GM12878 (cell line): ENCODE measurements at regions not wholly inside any gene's neighbourhood (a gene's known extent, or its start where the extent isn't known, plus 50 kb on each side); places are given as distances from the start of the nearest gene placed in this dataset.

Experiments used
- ATAC-seq: fragments of 200-7000 bp; cut with Tn5 transposase; 3 replicates; pipeline ENCODE4 v1.9.1; 2020; ENCODE audit warnings: mild to moderate bottlenecking, moderate library complexity
- BruUV-seq: library from RNA; stranded (reverse); fragments of 400-500 nt; replicated peaks from 2 replicates; lab custom pipeline; 2021; lab: Mats Ljungman, UMichigan
- CTCF ChIA-PET: fragments of 300-600 bp; sonication (Branson Sonifier 250); formaldehyde crosslinking; extraction: SDS; loops from one replicate; lab custom pipeline; 2021; ENCODE audit warnings: inconsistent platforms; lab: Yijun Ruan, JAX
- POLR2A ChIA-PET: fragments of 350-600 bp; formaldehyde crosslinking; extraction: SDS; loops from one replicate; lab custom pipeline; 2021; ENCODE audit warnings: inconsistent platforms; lab: Charles Lee
- RAD21 ChIA-PET: fragments of 300-600 bp; sonication (Branson Sonifier 250); formaldehyde crosslinking; loops from one replicate; lab custom pipeline; 2023; ENCODE audit warnings: antibody characterized with exemption; ENCODE audit not compliant: unreplicated experiment; lab: Charles Lee
- SMC1A ChIA-PET: fragments of 300-600 bp; sonication (Branson Sonifier 250); formaldehyde crosslinking; loops from one replicate; lab custom pipeline; 2023; ENCODE audit not compliant: unreplicated experiment, uncharacterized antibody; lab: Charles Lee
- DNase-seq: peaks from one replicate; pipeline ENCODE4 v3.0.0-alpha.2; 2011; ENCODE audit warnings: low read depth, low spot score
- FAIRE-seq: peaks from 3 replicates; lab custom pipeline; 2011; peaks lifted over from hg19 to GRCh38; lab: Jason Lieb, UNC
- H2AFZ ChIP-seq: 2 replicates; pipeline ENCODE4 v1.6.0; 2011; ENCODE audit warnings: low read depth, low read length, control low read depth; ENCODE audit not compliant: control insufficient read depth
- H3K27ac ChIP-seq: 2 replicates; pipeline ENCODE4 v1.5.1; 2011; ENCODE audit warnings: control low read depth; ENCODE audit not compliant: control insufficient read depth, insufficient read depth
- H3K27me3 ChIP-seq, 2 experiments: replicated peaks in 1 of 2; 2 replicates each; pipeline versions ENCODE4 v1.6.0 to v1.6.1; 2011; ENCODE audit warnings: low read length in 1 of 2; ENCODE audit not compliant: control insufficient read depth in 2 of 2, insufficient read depth in 2 of 2
- H3K36me3 ChIP-seq, 2 experiments: 2 replicates each; pipeline ENCODE4 v1.5.1; 2011; ENCODE audit warnings: low read length in 1 of 2; ENCODE audit not compliant: control insufficient read depth in 2 of 2, insufficient read depth in 2 of 2
- H3K4me1 ChIP-seq: 2 replicates; pipeline ENCODE4 v1.6.1; 2011; ENCODE audit warnings: mild to moderate bottlenecking, low read length, moderate library complexity, mixed read lengths; ENCODE audit not compliant: control insufficient read depth, insufficient read depth
- H3K4me2 ChIP-seq: 2 replicates; pipeline ENCODE4 v1.6.0; 2011; ENCODE audit warnings: control low read depth; ENCODE audit not compliant: control insufficient read depth, insufficient read depth
- H3K4me3 ChIP-seq: fragments of 200-600 bp; sonication (generic); 2 replicates; pipeline ENCODE4 v1.5.1; 2016
- H3K79me2 ChIP-seq: 2 replicates; pipeline ENCODE4 v1.6.0; 2011; ENCODE audit warnings: low read length; ENCODE audit not compliant: control insufficient read depth, insufficient read depth
- H3K9ac ChIP-seq: 2 replicates; pipeline ENCODE4 v1.8.0; 2011; ENCODE audit warnings: low read length, control low read depth, mixed read lengths; ENCODE audit not compliant: control insufficient read depth, insufficient read depth
- H3K9me3 ChIP-seq: replicated peaks from 3 replicates; pipeline ENCODE4 v1.5.1; 2011; ENCODE audit warnings: mild to moderate bottlenecking, low read length; ENCODE audit not compliant: control insufficient read depth, insufficient read depth
- H4K20me1 ChIP-seq: 2 replicates; pipeline ENCODE4 v1.6.0; 2011; ENCODE audit not compliant: control insufficient read depth, insufficient read depth
- CBX3 ChIP-seq: fragments of 200-600 bp; sonication (generic); IDR thresholded peaks from 2 replicates; pipeline ENCODE4 v1.6.1; 2016; ENCODE audit warnings: low read depth, borderline replicate concordance
- EGR1 ChIP-seq, 2 experiments: IDR thresholded peaks; 1 replicate in 1 of 2; 2 replicates in 1 of 2; pipeline ENCODE4 v1.6.1; 2011 to 2012; ENCODE audit warnings: low read depth in 2 of 2, low read length in 2 of 2, borderline replicate concordance in 1 of 2, mild to moderate bottlenecking in 1 of 2, moderate library complexity in 1 of 2
- NR2C2 ChIP-seq: IDR thresholded peaks from 2 replicates; pipeline ENCODE4 v1.6.1; 2011; ENCODE audit warnings: borderline replicate concordance, low read depth; ENCODE audit not compliant: control insufficient read depth, insufficient read length
- RUNX3 ChIP-seq: IDR thresholded peaks from 2 replicates; pipeline ENCODE4 v1.6.1; 2012; ENCODE audit warnings: low read length, inconsistent platforms
- SP1 ChIP-seq: IDR thresholded peaks from one replicate; pipeline ENCODE4 v1.6.1; 2011; ENCODE audit warnings: low read depth, low read length
- YBX1 ChIP-seq: fragments of 450-650 bp; IDR thresholded peaks from 2 replicates; pipeline ENCODE4 v1.6.1; 2016; ENCODE audit warnings: antibody characterized with exemption
- YY1 ChIP-seq: IDR thresholded peaks from 2 replicates; pipeline ENCODE4 v1.6.1; 2011; ENCODE audit warnings: low read depth, mild to moderate bottlenecking, low read length
- ZNF592 ChIP-seq: fragments of 450-650 bp; IDR thresholded peaks from 2 replicates; pipeline ENCODE4 v1.6.1; 2017; ENCODE audit warnings: mild to moderate bottlenecking, moderate library complexity
- WGBS: methylation state at CpG from one replicate; pipeline ENCODE4 v1.1.6; 2016; ENCODE audit warnings: low lambda C conversion rate; ENCODE audit not compliant: insufficient replicate concordance, insufficient coverage; ENCODE audit errors: missing lambda C conversion rate; 5-methylcytosine and 5-hydroxymethylcytosine counted together
- in situ Hi-C: fragments of 300-500 bp; cut with MboI; formaldehyde crosslinking; loops from 9 replicates; pipeline ENCODE4 v1.14.3; 2018; ENCODE audit warnings: mixed read lengths
- intact Hi-C: fragments of 100-400 bp; cut with micrococcal nuclease; formaldehyde crosslinking; loops from one replicate; pipeline ENCODE4 v1.14.2; 2022; ENCODE audit not compliant: unreplicated experiment

DNA sequence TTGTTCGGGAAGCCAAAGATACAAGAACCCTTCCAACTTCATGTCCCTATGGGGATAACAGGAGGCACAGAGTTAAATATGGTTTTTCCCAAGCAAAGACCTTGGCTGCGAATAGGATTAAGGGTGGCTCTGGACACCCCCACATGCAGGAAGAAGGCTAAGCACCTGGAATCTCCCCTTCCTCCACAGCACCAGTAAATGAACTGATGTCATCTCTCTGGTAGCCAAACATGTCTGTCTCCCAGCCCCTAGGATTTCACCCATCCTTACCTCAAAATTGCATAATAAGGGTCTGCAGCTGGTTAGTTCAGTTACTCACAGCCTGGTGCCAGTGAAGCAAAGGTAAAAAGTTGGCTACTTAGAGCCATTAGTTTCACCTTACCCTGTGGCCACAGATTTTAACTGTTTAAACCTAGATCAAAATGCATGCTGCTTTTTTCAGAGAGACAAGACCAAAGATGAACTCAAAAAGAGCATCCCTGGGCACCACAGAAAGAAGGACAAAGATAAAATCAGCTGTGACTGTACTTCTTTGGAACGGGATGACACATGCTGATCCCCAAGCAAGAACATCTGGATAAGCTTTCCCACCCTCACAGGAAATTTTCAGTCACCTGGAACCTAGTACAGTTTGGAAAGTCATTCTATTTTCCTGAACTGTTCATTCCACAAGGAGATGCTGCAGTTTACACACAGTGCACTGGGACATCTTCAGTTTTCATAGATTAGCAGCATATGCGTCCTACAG is 77.2 kb upstream of the AKIP1 start:
- 67% methylated on average over 4 of the region's 4 CpGs for WGBS
- ChIA-PET CTCF (interaction anchor here (0.6 to 7.6 kb wide), 14 partner anchors 15 to 587 kb away, joined by 3 to 41 read pairs (median 4); a partner anchor contains a TSS), POLR2A (interaction anchor here (0.7 to 1.3 kb wide), 4 partner anchors 77 to 152 kb away, joined by 3 to 4 read pairs (median 3); partner anchors contain the start of genes AKIP1, RPL27A and TRIM66), SMC1A (interaction anchor here (0.7 to 1.8 kb wide), 12 partner anchors 9 to 266 kb away, joined by 3 to 6 read pairs (median 3); a partner anchor contains a TSS), RAD21 (interaction anchor here (0.6 to 1.9 kb wide), 8 partner anchors 20 to 267 kb away, joined by 3 to 6 read pairs (median 4); partner anchors contain the start of genes AKIP1, RPL27A and TRIM66)
- Histone ChIP-seq H3K27ac (peak overlapping the region; percentile 84; the same call in 1 of the 2 replicates), H3K4me2 (peak overlapping the region; percentile 47; the same call in 1 of the 2 replicates), H3K9ac (no peak overlapping the region), H4K20me1 (no peaks in the 10 kb centered on the region), H3K9me3 (no peaks in the 10 kb centered on the region), H3K79me2 (no peaks in the 10 kb centered on the region), H3K4me1 (peaks cover 15% of the 10 kb centered on the region), H3K4me3 (no peak overlapping the region), H2AFZ (peak overlapping the region; percentile 55), H3K27me3 (no peaks in the 10 kb centered on the region), H3K36me3 (no peaks in the 10 kb centered on the region)
- no peak for FAIRE-seq
- peak; percentile 33 for ATAC-seq
- no peak for DNase-seq
- peak; percentile 14; the same call in 1 of the 2 replicates for TF ChIP-seq RUNX3
- no peak for TF ChIP-seq SP1
- in situ Hi-C loops (no loop called here), intact Hi-C loops (no loop called here)
- no TSS peak for BruUV-seq

- SMC1A ChIA-PET = interaction anchor here (0.7 to 1.2 kb wide), 7 partner anchors 9 to 406 kb away, joined by 3 to 6 read pairs (median 3); a partner anchor contains a TSS
- intact Hi-C loops = no loop called here
- DNase-seq (no peak), FAIRE-seq (no peak), ATAC-seq (no peak)
- H4K20me1 ChIP-seq = no peaks in the 10 kb centered on the region
- no peak overlapping the region for H3K9ac ChIP-seq
- no peak for TF ChIP-seq CBX3
- TF ChIP-seq NR2C2 = no peak
- no peak for TF ChIP-seq YY1
- no peak for TF ChIP-seq YBX1
- no peak for TF ChIP-seq ZNF592
- TF ChIP-seq EGR1 (IDR thresholded peaks at IDR 0.05; ENCODE audit: borderline replicate concordance in 1 of 2, low read depth in 2 of 2, low read length in 2 of 2) = no peak
- no peak overlapping the region for H3K27ac ChIP-seq
- no TSS peak for BruUV-seq
- no peaks in the 10 kb centered on the region for H3K9me3 ChIP-seq
- CTCF ChIA-PET = interaction anchor here (1.1 to 1.7 kb wide), 8 partner anchors 16 to 146 kb away, joined by 3 to 11 read pairs (median 4); a partner anchor contains a TSS
- no peak overlapping the region for H2AFZ ChIP-seq
- POLR2A ChIA-PET = interaction anchor here (0.7 to 1.3 kb wide), 2 partner anchors 129 to 152 kb away, joined by 3 to 4 read pairs; partner anchors contain the start of genes RPL27A and TRIM66
- no peak overlapping the region for H3K4me3 ChIP-seq
- in situ Hi-C loops = no loop called here
- RAD21 ChIA-PET = interaction anchor here (0.9 to 1.3 kb wide), 4 partner anchors 25 to 125 kb away, joined by 3 to 4 read pairs (median 4); partner anchors contain the start of gene AKIP1
- H3K36me3 ChIP-seq = no peaks in the 10 kb centered on the region
- no peak overlapping the region for H3K4me2 ChIP-seq
- H3K27me3 ChIP-seq = no peaks in the 10 kb centered on the region
- 97% methylated on average over 5 of the region's 5 CpGs for WGBS
- peaks cover 15% of the 10 kb centered on the region for H3K4me1 ChIP-seq
- H3K79me2 ChIP-seq = no peaks in the 10 kb centered on the region
Observed at GRCh38 chr11:8834379-8834778, 76.6 kb upstream of the AKIP1 start.
